Esophagus muscularis mucosa (tissue), 3 donors: ENCODE measurements at regions not wholly inside any gene's neighbourhood (a gene's known extent, or its start where the extent isn't known, plus 50 kb on each side); places are given as distances from the start of the nearest gene placed in this dataset.

ENCODE experiments used
- CTCF ChIP-seq, 3 experiments: fragments of 200-600 bp in 2 of 3; fragments of 450-650 bp in 1 of 3; sonication (generic) in 2 of 3; IDR thresholded peaks; one replicate each; pipeline ENCODE4 v1.5.1; 2017 to 2019; ENCODE audit warnings: antibody characterized with exemption in 3 of 3, mild to moderate bottlenecking in 2 of 3, moderate library complexity in 1 of 3
- POLR2A ChIP-seq: fragments of 450-650 bp; IDR thresholded peaks from one replicate; pipeline ENCODE4 v1.6.1; 2017; ENCODE audit warnings: antibody characterized with exemption, moderate library complexity, mild to moderate bottlenecking, low read depth
- POLR2AphosphoS5 ChIP-seq, 2 donors: sonication (generic); formaldehyde crosslinking; IDR thresholded peaks; one replicate each; pipeline ENCODE4 v1.6.1; 2017; ENCODE audit warnings: antibody characterized with exemption in 2 of 2

- TF ChIP-seq POLR2AphosphoS5 (IDR thresholded peaks at IDR 0.05) (no peak), CTCF (IDR thresholded peaks at IDR 0.05) (no peak), POLR2A (no peak)
Observed at GRCh38 chr11:111006227-111006626, 239.3 kb upstream of the POU2AF2 start.
